Prostate gland (tissue), 2 donors: ENCODE measurements at regions not wholly inside any gene's neighbourhood (a gene's known extent, or its start where the extent isn't known, plus 50 kb on each side); places are given as distances from the start of the nearest gene placed in this dataset.

Source experiments
- DNase-seq: peaks from one replicate; pipeline ENCODE4 v3.0.0-alpha.2; 2019; ENCODE audit warnings: low spot score
- H3K27ac ChIP-seq, 2 donors: fragments of 200-600 bp; sonication (generic); 2 replicates each; pipeline ENCODE4 v1.5.1; 2017 to 2019
- H3K27me3 ChIP-seq: fragments of 200-600 bp; sonication (generic); replicated peaks from 2 replicates; pipeline ENCODE4 v1.5.1; 2019; ENCODE audit not compliant: insufficient read depth
- H3K36me3 ChIP-seq, 2 donors: fragments of 200-600 bp; sonication (generic); 1 replicate in 1 of 2; 2 replicates in 1 of 2; pipeline versions ENCODE4 v1.5.1 to v1.8.1; 2017 to 2019
- H3K4me1 ChIP-seq: fragments of 200-600 bp; sonication (generic); replicated peaks from 2 replicates; pipeline ENCODE4 v1.5.1; 2019
- H3K4me3 ChIP-seq, 2 donors: fragments of 200-600 bp; sonication (generic); 2 replicates each; pipeline ENCODE4 v1.5.1; 2017 to 2019
- H3K9me3 ChIP-seq: fragments of 200-600 bp; sonication (generic); 2 replicates; pipeline ENCODE4 v1.5.1; 2017
- POLR2A ChIP-seq: fragments of 450-650 bp; IDR thresholded peaks from one replicate; pipeline ENCODE4 v1.6.1; 2016; ENCODE audit warnings: antibody characterized with exemption, mild to moderate bottlenecking
- POLR2AphosphoS5 ChIP-seq: sonication (generic); formaldehyde crosslinking; IDR thresholded peaks from one replicate; pipeline ENCODE4 v1.6.1; 2017; ENCODE audit warnings: antibody characterized with exemption
- WGBS: methylation state at CpG from one replicate; pipeline ENCODE4 v1.1.5; 2018; 5-methylcytosine and 5-hydroxymethylcytosine counted together
- intact Hi-C: fragments of 100-400 bp; cut with DNase I; formaldehyde crosslinking; loops from one replicate; pipeline ENCODE4 v1.14.2; 2022
- TF ChIP-seq, protein P1 (sequence below), 4 experiments: fragments of 200-600 bp in 2 of 4; fragments of 450-650 bp in 2 of 4; sonication (generic) in 2 of 4; IDR thresholded peaks; 1 replicate in 3 of 4; 2 replicates in 1 of 4; pipeline ENCODE4 v1.5.1; 2016 to 2019; ENCODE audit warnings: antibody characterized with exemption in 4 of 4, mild to moderate bottlenecking in 2 of 4, moderate library complexity in 2 of 4

DNA sequence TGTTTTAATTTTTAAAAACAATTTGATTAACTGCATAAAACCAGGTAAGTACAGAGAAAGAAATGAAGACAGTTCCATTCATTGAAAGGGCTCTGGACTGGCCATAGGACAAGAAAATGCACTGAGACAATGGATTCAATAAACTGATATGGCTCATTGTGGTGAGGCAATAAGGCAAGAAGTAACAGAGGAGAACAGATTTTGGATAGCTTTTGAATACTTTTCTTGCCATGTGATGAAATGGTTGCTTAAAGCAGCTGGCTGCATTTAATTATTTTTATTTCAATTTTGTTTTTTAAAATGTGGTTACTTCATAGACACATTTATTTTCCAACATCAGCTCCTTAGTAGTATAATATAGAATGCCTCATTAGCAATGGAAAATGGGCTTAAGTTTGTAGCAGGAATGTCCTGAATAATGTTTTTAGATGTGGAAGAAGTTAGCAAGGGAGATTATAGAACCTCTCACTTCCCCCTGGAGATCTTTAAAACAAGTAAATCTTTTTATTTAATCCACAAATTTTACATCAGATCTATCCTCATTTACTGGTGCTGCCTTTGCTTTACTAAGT, 646.9 kb upstream of the ZEB2 start:
- Histone ChIP-seq H3K27ac (no peak overlapping the region), H3K4me1 (no peaks in the 10 kb centered on the region), H3K9me3 (no peaks in the 10 kb centered on the region), H3K27me3 (no peaks in the 10 kb centered on the region), H3K4me3 (no peak overlapping the region), H3K36me3 (no peaks in the 10 kb centered on the region)
- DNase-seq: no peak
- intact Hi-C loops: no loop called here
- TF ChIP-seq POLR2A: no peak
- TF ChIP-seq, protein P1, sequence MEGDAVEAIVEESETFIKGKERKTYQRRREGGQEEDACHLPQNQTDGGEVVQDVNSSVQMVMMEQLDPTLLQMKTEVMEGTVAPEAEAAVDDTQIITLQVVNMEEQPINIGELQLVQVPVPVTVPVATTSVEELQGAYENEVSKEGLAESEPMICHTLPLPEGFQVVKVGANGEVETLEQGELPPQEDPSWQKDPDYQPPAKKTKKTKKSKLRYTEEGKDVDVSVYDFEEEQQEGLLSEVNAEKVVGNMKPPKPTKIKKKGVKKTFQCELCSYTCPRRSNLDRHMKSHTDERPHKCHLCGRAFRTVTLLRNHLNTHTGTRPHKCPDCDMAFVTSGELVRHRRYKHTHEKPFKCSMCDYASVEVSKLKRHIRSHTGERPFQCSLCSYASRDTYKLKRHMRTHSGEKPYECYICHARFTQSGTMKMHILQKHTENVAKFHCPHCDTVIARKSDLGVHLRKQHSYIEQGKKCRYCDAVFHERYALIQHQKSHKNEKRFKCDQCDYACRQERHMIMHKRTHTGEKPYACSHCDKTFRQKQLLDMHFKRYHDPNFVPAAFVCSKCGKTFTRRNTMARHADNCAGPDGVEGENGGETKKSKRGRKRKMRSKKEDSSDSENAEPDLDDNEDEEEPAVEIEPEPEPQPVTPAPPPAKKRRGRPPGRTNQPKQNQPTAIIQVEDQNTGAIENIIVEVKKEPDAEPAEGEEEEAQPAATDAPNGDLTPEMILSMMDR (IDR thresholded peaks at IDR 0.05): no peak

DNA sequence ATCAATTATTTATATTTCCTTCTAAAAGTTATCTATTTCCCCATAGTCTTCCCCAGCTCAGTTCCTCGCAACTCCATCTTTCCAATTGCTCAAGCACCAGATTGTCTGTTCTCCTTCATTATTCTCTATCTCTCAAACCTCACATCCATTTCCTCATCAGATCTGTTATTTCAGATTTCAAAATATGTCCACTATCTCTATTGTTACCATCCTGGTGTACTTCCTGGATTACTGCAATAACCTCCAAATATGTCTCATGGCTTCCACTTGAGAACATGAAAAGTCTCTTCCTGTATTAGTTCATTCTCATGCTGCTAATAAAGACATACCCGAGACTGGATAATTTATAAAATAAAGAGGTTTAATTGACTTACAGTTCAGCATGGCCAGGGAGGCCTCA, 641.7 kb upstream of the ZEB2 start:
- no peak overlapping the region for H3K4me3 ChIP-seq
- no peaks in the 10 kb centered on the region for H3K4me1 ChIP-seq
- TF ChIP-seq POLR2A (no peak), POLR2AphosphoS5 (no peak)
- TF ChIP-seq, protein P1 (IDR thresholded peaks at IDR 0.05): no peak
- no peaks in the 10 kb centered on the region for H3K36me3 ChIP-seq
- WGBS: 84% methylated on average over 2 of the region's 2 CpGs
- intact Hi-C loops: no loop called here
- no peaks in the 10 kb centered on the region for H3K9me3 ChIP-seq
- no peak for DNase-seq
- H3K27me3 ChIP-seq: no peaks in the 10 kb centered on the region
- no peak overlapping the region for H3K27ac ChIP-seq

DNA sequence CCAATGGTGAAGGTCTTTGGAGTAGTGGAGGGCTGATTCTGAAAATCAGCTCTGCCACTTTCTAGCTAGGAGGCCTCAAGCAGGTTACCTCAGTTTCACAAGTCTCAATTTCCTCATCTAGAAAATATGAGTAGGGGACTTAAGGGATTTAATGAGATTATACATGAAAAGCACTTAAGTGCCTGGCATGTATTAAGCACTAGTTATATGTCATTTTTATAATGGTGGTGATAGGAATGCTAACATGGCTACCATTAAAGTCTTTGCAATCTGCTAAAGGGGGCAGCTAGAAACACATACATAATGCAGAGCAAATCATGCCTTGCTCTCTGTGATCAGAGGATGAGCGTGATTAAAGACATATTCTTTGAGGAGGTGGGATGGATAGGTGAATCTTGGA, 640.9 kb upstream of the ZEB2 start:
- Histone ChIP-seq H3K4me1 (no peaks in the 10 kb centered on the region), H3K27ac (no peak overlapping the region), H3K9me3 (no peaks in the 10 kb centered on the region), H3K4me3 (no peak overlapping the region), H3K36me3 (no peaks in the 10 kb centered on the region), H3K27me3 (no peaks in the 10 kb centered on the region)
- DNase-seq: no peak
- WGBS: 100% methylated on average over 1 of the region's 1 CpG
- intact Hi-C loops: no loop called here
- TF ChIP-seq POLR2A (no peak), POLR2AphosphoS5 (no peak)
- TF ChIP-seq, protein P1 (IDR thresholded peaks at IDR 0.05): no peak

DNA sequence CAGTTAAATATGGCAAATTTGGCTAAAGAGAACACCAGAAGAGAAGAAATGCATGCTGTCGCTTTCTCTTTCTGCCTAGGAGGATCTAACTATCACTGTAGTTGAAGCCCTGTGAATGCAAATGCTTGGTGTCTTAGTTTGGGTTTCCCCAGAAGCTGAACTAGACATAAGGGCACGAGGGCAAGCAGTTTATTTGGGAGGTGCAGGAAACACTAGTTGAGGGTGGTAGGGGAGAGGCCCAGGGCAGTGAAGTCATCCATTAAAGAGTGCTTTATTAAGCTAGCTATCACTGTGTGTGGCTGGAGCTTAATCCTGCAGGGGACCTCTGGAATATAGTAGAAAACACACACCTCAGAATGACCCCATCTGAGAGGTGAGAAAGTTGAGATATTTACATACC, 639.8 kb upstream of the ZEB2 start:
- intact Hi-C loops: no loop called here
- DNase-seq: no peak
- WGBS: 77% methylated on average over 2 of the region's 2 CpGs
- Histone ChIP-seq H3K4me1 (no peaks in the 10 kb centered on the region), H3K27ac (no peak overlapping the region), H3K27me3 (no peaks in the 10 kb centered on the region), H3K9me3 (no peaks in the 10 kb centered on the region), H3K36me3 (no peaks in the 10 kb centered on the region), H3K4me3 (no peak overlapping the region)
- no peak for TF ChIP-seq POLR2AphosphoS5
- TF ChIP-seq, protein P1 (IDR thresholded peaks at IDR 0.05): no peak
- TF ChIP-seq POLR2A: no peak

DNA sequence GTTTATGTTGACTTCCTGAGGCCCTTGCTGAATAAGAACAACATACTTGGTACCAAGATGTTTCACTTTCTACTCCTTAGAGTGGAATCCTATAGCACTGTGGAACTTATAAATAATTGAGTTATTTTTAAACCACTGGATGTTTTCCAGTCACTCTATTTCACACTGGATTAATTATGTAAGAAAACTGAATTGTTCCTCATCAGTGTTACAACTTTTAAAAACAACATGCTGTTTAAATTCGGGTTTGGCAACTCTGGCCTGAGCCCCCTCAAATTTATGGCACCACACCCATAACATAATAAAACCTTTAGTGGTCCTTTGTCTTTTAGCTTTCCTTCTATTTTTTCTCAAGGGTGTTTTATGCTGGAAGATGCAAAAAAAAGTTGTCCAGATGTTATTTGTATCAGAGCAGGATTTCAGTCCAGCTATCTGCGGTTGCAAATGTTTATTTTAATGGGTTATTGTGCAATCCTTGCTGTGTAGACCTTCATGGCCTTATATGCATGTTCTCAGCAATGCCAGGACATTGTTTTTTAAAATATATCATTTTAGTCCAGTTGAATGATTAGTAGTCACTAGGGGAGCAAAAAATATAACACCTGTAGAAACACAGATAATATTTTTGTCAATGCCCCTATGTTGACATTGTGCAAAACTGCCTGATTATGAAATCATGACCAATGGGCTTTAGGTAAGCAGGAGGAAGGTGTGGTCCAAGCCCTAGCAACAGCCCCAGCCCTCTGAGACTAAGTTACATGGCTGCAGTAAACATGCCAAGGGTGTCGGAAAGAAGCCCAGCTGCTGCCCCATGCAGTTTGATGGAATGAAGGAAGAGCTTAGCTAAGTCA, 638.0 kb upstream of the ZEB2 start:
- TF ChIP-seq POLR2AphosphoS5: peak; percentile 9
- TF ChIP-seq, protein P1 (IDR thresholded peaks at IDR 0.05): no peak
- no peaks in the 10 kb centered on the region for H3K4me1 ChIP-seq
- no peaks in the 10 kb centered on the region for H3K27me3 ChIP-seq
- H3K4me3 ChIP-seq: no peak overlapping the region
- no peaks in the 10 kb centered on the region for H3K9me3 ChIP-seq
- intact Hi-C loops: no loop called here
- no peaks in the 10 kb centered on the region for H3K36me3 ChIP-seq
- no peak overlapping the region for H3K27ac ChIP-seq
- peak; percentile 6 for DNase-seq
- WGBS: 17% methylated on average over 3 of the region's 3 CpGs
